HFFc6 (cell line): ENCODE measurements at regions not wholly inside any gene's neighbourhood (a gene's known extent, or its start where the extent isn't known, plus 50 kb on each side); places are given as distances from the start of the nearest gene placed in this dataset.

ENCODE experiments used
- DNase-seq: peaks from one replicate; pipeline ENCODE4 v3.0.0-alpha.2; 2018
- H3K27ac Mint-ChIP-seq: 2 replicates; pipeline ENCODE4 v1.8.0; 2020; ENCODE audit warnings: mild to moderate bottlenecking, mixed read lengths
- H3K27me3 Mint-ChIP-seq: 2 replicates; pipeline ENCODE4 v1.8.0; 2021; ENCODE audit warnings: mild to moderate bottlenecking, moderate library complexity, mixed read lengths; ENCODE audit not compliant: insufficient read depth
- H3K36me3 Mint-ChIP-seq: 2 replicates; pipeline ENCODE4 v1.8.0; 2021; ENCODE audit warnings: low read depth, mixed read lengths
- H3K4me1 Mint-ChIP-seq: 2 replicates; pipeline ENCODE4 v1.8.0; 2020; ENCODE audit warnings: low read depth, mixed read lengths
- H3K4me3 Mint-ChIP-seq: 2 replicates; pipeline ENCODE4 v1.8.0; 2020; ENCODE audit warnings: mild to moderate bottlenecking, moderate library complexity, mixed read lengths
- H3K9me3 Mint-ChIP-seq: 2 replicates; pipeline ENCODE4 v1.8.0; 2020; ENCODE audit warnings: mild to moderate bottlenecking, mixed read lengths
- TF ChIP-seq, protein P1 (sequence below): fragments of 200-600 bp; sonication (generic); IDR thresholded peaks from 2 replicates; pipeline ENCODE4 v1.5.0; 2021; ENCODE audit warnings: antibody characterized with exemption, mild to moderate bottlenecking

DNA sequence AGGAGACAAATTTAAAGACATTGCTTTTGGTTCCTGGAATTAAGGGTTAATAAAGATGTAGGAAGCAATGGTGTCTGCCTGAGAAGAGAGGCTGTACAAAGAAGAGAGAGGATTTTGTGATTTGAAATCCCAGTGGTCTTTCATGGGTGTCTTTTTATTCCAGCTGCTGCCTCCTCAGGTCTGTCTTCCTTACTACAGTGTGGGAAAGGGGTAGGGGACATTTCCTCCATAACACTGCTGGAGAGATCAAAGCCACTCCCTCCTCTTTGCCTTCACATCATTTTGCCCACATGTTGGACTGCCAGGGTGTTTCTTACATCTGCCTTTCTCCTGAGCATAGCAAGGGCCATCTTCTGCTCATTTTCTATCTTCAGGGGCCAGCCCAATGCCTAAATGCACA is 348.5 kb downstream of the EN1 start:
- no peaks in the 10 kb centered on the region for H3K9me3 Mint-ChIP-seq
- no peaks in the 10 kb centered on the region for H3K36me3 Mint-ChIP-seq
- TF ChIP-seq, protein P1, sequence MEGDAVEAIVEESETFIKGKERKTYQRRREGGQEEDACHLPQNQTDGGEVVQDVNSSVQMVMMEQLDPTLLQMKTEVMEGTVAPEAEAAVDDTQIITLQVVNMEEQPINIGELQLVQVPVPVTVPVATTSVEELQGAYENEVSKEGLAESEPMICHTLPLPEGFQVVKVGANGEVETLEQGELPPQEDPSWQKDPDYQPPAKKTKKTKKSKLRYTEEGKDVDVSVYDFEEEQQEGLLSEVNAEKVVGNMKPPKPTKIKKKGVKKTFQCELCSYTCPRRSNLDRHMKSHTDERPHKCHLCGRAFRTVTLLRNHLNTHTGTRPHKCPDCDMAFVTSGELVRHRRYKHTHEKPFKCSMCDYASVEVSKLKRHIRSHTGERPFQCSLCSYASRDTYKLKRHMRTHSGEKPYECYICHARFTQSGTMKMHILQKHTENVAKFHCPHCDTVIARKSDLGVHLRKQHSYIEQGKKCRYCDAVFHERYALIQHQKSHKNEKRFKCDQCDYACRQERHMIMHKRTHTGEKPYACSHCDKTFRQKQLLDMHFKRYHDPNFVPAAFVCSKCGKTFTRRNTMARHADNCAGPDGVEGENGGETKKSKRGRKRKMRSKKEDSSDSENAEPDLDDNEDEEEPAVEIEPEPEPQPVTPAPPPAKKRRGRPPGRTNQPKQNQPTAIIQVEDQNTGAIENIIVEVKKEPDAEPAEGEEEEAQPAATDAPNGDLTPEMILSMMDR, result no peak
- H3K27ac Mint-ChIP-seq, result no peak overlapping the region
- H3K4me3 Mint-ChIP-seq, result no peak overlapping the region
- no peak for DNase-seq
- peaks cover 6% of the 10 kb centered on the region for H3K27me3 Mint-ChIP-seq
- H3K4me1 Mint-ChIP-seq, result no peaks in the 10 kb centered on the region

DNA sequence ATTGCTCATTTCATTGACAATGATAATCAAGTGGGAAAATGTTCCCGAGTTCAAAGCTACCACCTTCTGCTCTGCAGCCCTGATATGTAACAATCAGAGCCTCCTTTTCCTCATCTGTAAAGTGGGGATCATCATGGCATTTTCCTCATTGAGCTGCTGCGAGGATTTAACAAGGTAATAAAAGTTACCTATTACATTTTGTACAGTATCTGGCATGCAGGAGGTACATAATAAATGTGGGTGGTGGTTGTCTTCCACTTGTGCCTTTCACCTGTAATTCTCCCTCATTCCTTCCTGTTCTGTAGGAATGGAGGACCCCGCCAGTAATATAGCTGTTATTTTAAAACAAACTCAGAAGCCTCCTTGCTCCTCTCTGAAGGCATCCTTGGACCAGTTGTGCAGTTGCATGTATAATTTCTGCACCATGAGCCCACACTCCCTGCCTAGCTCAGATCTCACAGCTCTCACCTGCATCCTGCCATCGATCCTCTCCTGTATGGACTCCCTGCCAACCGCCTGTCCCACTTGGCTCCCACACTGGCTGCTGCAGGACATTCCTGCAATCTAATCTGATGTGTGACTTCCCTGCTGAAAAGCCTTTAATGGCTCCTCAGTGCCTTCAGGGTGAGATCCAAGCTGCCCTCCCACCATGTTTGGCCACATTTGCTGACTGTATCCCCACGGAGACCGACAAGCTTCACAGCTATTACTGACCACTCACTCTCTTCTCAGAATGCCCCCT is 350.4 kb downstream of the EN1 start:
- Mint-ChIP-seq H3K4me1 (no peaks in the 10 kb centered on the region), H3K27me3 (peaks cover 9% of the 10 kb centered on the region), H3K36me3 (no peaks in the 10 kb centered on the region), H3K9me3 (peaks cover 2% of the 10 kb centered on the region; the same call in 1 of the 2 replicates), H3K27ac (no peak overlapping the region), H3K4me3 (no peak overlapping the region)
- TF ChIP-seq, protein P1, result no peak
- DNase-seq, result no peak

DNA sequence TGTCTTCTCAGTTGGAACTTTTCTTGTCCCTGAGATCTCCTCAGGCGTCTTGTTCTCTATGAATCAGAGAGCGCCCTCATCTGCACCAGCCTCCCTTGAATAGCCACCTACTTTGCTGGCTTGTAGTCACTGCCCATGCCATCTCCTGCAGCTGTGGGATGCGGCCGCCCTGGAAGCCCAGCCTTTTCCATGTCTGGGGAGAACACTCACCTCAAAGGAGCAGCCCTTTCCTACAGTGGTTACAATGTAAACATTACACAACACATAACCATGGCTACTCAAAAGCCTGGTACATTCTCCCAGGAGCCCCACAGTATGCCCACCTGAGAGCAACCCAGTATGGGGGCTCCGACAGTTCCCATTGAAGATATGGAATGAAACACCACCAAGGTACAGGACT is 351.0 kb downstream of the EN1 start:
- no peak for DNase-seq
- Mint-ChIP-seq H3K27ac (no peak overlapping the region), H3K4me3 (no peak overlapping the region), H3K4me1 (no peaks in the 10 kb centered on the region), H3K27me3 (peaks cover 10% of the 10 kb centered on the region), H3K9me3 (peaks cover 5% of the 10 kb centered on the region; the same call in 1 of the 2 replicates), H3K36me3 (no peaks in the 10 kb centered on the region)
- TF ChIP-seq, protein P1, result no peak

DNA sequence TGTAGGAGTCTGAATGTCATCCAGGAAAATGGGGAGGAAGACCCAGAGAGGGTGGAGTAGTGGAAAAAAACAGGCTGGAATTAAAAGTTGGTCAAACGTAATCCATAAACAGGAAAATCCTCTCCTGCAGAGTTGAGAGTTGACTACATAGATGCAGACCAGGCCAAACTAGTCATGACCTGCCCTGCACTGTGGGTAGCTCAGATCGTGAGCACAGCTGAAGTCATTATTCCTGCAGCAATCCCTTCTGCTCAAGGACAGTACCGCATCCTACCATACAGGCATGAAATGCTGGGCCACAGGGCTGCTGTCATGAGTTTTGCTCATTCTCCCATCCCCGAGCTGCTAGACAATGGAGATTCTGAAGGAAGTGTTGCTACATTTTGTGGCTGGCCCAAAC is 352.2 kb downstream of the EN1 start:
- H3K27ac Mint-ChIP-seq, result no peak overlapping the region
- no peaks in the 10 kb centered on the region for H3K36me3 Mint-ChIP-seq
- peaks cover 5% of the 10 kb centered on the region; the same call in 1 of the 2 replicates for H3K9me3 Mint-ChIP-seq
- H3K4me1 Mint-ChIP-seq, result no peaks in the 10 kb centered on the region
- H3K27me3 Mint-ChIP-seq, result peaks cover 10% of the 10 kb centered on the region
- H3K4me3 Mint-ChIP-seq, result no peak overlapping the region
- TF ChIP-seq, protein P1, result no peak
- no peak for DNase-seq

DNA sequence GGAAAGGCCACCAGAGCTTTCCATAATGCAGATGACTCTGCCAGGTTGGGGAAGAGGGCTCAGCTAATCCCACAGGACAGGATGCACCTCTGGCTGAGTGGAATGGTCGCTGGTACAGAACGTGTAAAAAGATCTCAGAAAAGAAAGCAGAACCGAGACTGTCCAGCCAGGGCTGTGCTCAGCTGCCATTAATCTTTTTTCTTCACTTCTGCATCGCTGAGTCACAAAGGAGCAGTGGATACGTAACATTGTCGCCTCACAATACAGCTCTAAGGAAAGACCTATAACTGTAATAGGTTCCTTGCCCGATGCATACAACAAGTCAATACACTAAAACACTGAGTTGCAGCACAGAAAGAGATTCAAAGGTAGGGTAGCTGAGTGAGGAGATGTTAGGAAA is 354.2 kb downstream of the EN1 start:
- Mint-ChIP-seq H3K4me1 (no peaks in the 10 kb centered on the region), H3K27me3 (peaks cover 7% of the 10 kb centered on the region), H3K27ac (no peak overlapping the region), H3K9me3 (peaks cover 5% of the 10 kb centered on the region; the same call in 1 of the 2 replicates), H3K4me3 (no peak overlapping the region), H3K36me3 (no peaks in the 10 kb centered on the region)
- DNase-seq, result no peak
- TF ChIP-seq, protein P1, result no peak
